H7 (cell line): ENCODE measurements at regions not wholly inside any gene's neighbourhood (a gene's known extent, or its start where the extent isn't known, plus 50 kb on each side); places are given as distances from the start of the nearest gene placed in this dataset.

Experiments used
- DNase-seq: peaks from one replicate; pipeline ENCODE4 v3.0.0; 2012
- H3K27me3 ChIP-seq: 2 replicates; pipeline ENCODE4 v1.6.0; 2011; ENCODE audit warnings: mild to moderate bottlenecking, low read length; ENCODE audit not compliant: control insufficient read depth, insufficient read depth
- H3K36me3 ChIP-seq: replicated peaks from 2 replicates; pipeline ENCODE4 v1.5.1; 2011; ENCODE audit warnings: low read length; ENCODE audit not compliant: control insufficient read depth, insufficient read depth
- H3K4me3 ChIP-seq: 2 replicates; pipeline ENCODE4 v1.5.1; 2011; ENCODE audit warnings: low read depth, mild to moderate bottlenecking, control low read depth, low read length, moderate library complexity; ENCODE audit not compliant: insufficient read depth

- no peaks in the 10 kb centered on the region for H3K36me3 ChIP-seq
- no peak for DNase-seq
- no peaks in the 10 kb centered on the region for H3K27me3 ChIP-seq
- H3K4me3 ChIP-seq = no peak overlapping the region
These were observed 596.9 kb upstream of the ARPP21 start for GRCh38 chr3:35042210-35042991.

- Histone ChIP-seq H3K36me3 (no peaks in the 10 kb centered on the region), H3K27me3 (no peaks in the 10 kb centered on the region)
- no peak for DNase-seq
These were observed 596.3 kb upstream of the ARPP21 start for GRCh38 chr3:35043040-35043439.

GRCh38 chr3:35044190-35044589 is 595.1 kb upstream of the ARPP21 start:
- Histone ChIP-seq H3K4me3 (no peak overlapping the region), H3K36me3 (no peaks in the 10 kb centered on the region), H3K27me3 (no peaks in the 10 kb centered on the region)
- no peak for DNase-seq

More at GRCh38 chr3:35043040-35043439, 596.3 kb upstream of the ARPP21 start:
- H3K4me3 ChIP-seq = no peak overlapping the region

GRCh38 chr3:35045118-35045517 is 594.2 kb upstream of the ARPP21 start:
- no peaks in the 10 kb centered on the region for H3K27me3 ChIP-seq
- DNase-seq = no peak
- H3K4me3 ChIP-seq = no peak overlapping the region
- H3K36me3 ChIP-seq = no peaks in the 10 kb centered on the region

- DNase-seq = no peak
- Histone ChIP-seq H3K27me3 (no peaks in the 10 kb centered on the region), H3K36me3 (no peaks in the 10 kb centered on the region), H3K4me3 (no peak overlapping the region)
These were observed 574.6 kb upstream of the ARPP21 start for GRCh38 chr3:35064761-35065160.

- H3K36me3 ChIP-seq = no peaks in the 10 kb centered on the region
- no peak overlapping the region for H3K4me3 ChIP-seq
- no peaks in the 10 kb centered on the region for H3K27me3 ChIP-seq
- DNase-seq = no peak
These were observed 573.4 kb upstream of the ARPP21 start for GRCh38 chr3:35065891-35066290.

- no peak for DNase-seq
- no peak overlapping the region for H3K4me3 ChIP-seq
- no peaks in the 10 kb centered on the region for H3K36me3 ChIP-seq
- no peaks in the 10 kb centered on the region for H3K27me3 ChIP-seq
These were observed 571.6 kb upstream of the ARPP21 start for GRCh38 chr3:35067750-35068149.

- no peaks in the 10 kb centered on the region for H3K27me3 ChIP-seq
- no peaks in the 10 kb centered on the region for H3K36me3 ChIP-seq
- no peak overlapping the region for H3K4me3 ChIP-seq
- no peak for DNase-seq
These were observed 569.2 kb upstream of the ARPP21 start for GRCh38 chr3:35070088-35070487.

GRCh38 chr3:35071772-35072171 is 567.6 kb upstream of the ARPP21 start:
- Histone ChIP-seq H3K4me3 (no peak overlapping the region), H3K27me3 (no peaks in the 10 kb centered on the region), H3K36me3 (no peaks in the 10 kb centered on the region)
- no peak for DNase-seq

GRCh38 chr3:35078780-35079179 is 560.5 kb upstream of the ARPP21 start:
- H3K27me3 ChIP-seq = no peaks in the 10 kb centered on the region
- no peak for DNase-seq
- H3K4me3 ChIP-seq = no peak overlapping the region
- H3K36me3 ChIP-seq = no peaks in the 10 kb centered on the region

GRCh38 chr3:35079403-35079802 is 559.9 kb upstream of the ARPP21 start:
- DNase-seq = no peak
- no peaks in the 10 kb centered on the region for H3K27me3 ChIP-seq
- H3K36me3 ChIP-seq = no peaks in the 10 kb centered on the region
- no peak overlapping the region for H3K4me3 ChIP-seq

GRCh38 chr3:35081899-35082298 is 557.4 kb upstream of the ARPP21 start:
- no peaks in the 10 kb centered on the region for H3K27me3 ChIP-seq
- no peak for DNase-seq
- H3K4me3 ChIP-seq = no peak overlapping the region
- H3K36me3 ChIP-seq = no peaks in the 10 kb centered on the region

GRCh38 chr3:35088943-35089342 is 550.4 kb upstream of the ARPP21 start:
- Histone ChIP-seq H3K4me3 (no peak overlapping the region), H3K36me3 (no peaks in the 10 kb centered on the region), H3K27me3 (no peaks in the 10 kb centered on the region)
- no peak for DNase-seq

- Histone ChIP-seq H3K36me3 (no peaks in the 10 kb centered on the region), H3K4me3 (no peak overlapping the region), H3K27me3 (no peaks in the 10 kb centered on the region)
- DNase-seq = no peak
These were observed 524.6 kb upstream of the ARPP21 start for GRCh38 chr3:35114686-35115085.

- no peak for DNase-seq
- Histone ChIP-seq H3K27me3 (no peaks in the 10 kb centered on the region), H3K36me3 (no peaks in the 10 kb centered on the region), H3K4me3 (no peak overlapping the region)
These were observed 519.3 kb upstream of the ARPP21 start for GRCh38 chr3:35120026-35120425.

GRCh38 chr3:35137612-35138011 is 501.7 kb upstream of the ARPP21 start:
- no peak for DNase-seq
- H3K27me3 ChIP-seq = no peaks in the 10 kb centered on the region
- H3K36me3 ChIP-seq = no peaks in the 10 kb centered on the region
- H3K4me3 ChIP-seq = no peak overlapping the region
